Panc1 (cell line): ENCODE measurements at regions not wholly inside any gene's neighbourhood (a gene's known extent, or its start where the extent isn't known, plus 50 kb on each side); places are given as distances from the start of the nearest gene placed in this dataset.

Experiments used
- ATAC-seq: fragments of 200-7000 bp; cut with Tn5 transposase; 2 replicates; pipeline ENCODE4 v1.9.1; 2020; ENCODE audit warnings: mild to moderate bottlenecking, moderate library complexity
- BruUV-seq: library from RNA; stranded (reverse); fragments of 400-500 nt; replicated peaks from 2 replicates; lab custom pipeline; 2021; lab: Mats Ljungman, UMichigan
- CTCF ChIA-PET: fragments of 300-600 bp; sonication (Branson Sonifier 250); formaldehyde crosslinking; loops from one replicate; lab custom pipeline; 2022; ENCODE audit warnings: antibody characterized with exemption; lab: Charles Lee
- POLR2A ChIA-PET: fragments of 300-600 bp; sonication (Branson Sonifier 250); formaldehyde crosslinking; loops from one replicate; lab custom pipeline; 2022; ENCODE audit warnings: antibody characterized with exemption; lab: Charles Lee
- DNase-seq: peaks from one replicate; pipeline ENCODE4 v3.0.0-alpha.2; 2010; ENCODE audit warnings: low read depth, low spot score
- H3K27ac ChIP-seq: 2 replicates; pipeline ENCODE4 v1.5.1; 2011; ENCODE audit warnings: mild to moderate bottlenecking, low read length, inconsistent platforms
- H3K27me3 ChIP-seq: fragments of 200-500 bp; sonication (Bioruptor generic); 2 replicates; pipeline ENCODE4 v1.6.0; 2014; ENCODE audit warnings: low read length, inconsistent platforms; ENCODE audit not compliant: control insufficient read depth, insufficient read depth
- H3K36me3 ChIP-seq: fragments of 200-500 bp; sonication (Bioruptor generic); 2 replicates; pipeline ENCODE4 v1.5.1; 2014; ENCODE audit warnings: inconsistent platforms, mild to moderate bottlenecking, low read length, moderate library complexity; ENCODE audit not compliant: control insufficient read depth, insufficient read depth
- H3K4me1 ChIP-seq: 2 replicates; pipeline ENCODE4 v1.5.1; 2011; ENCODE audit warnings: inconsistent platforms, mild to moderate bottlenecking, low read length, moderate library complexity; ENCODE audit not compliant: control insufficient read depth, insufficient read depth
- H3K4me3 ChIP-seq, 2 experiments: 2 replicates each; pipeline ENCODE4 v1.5.1; 2011 to 2012; ENCODE audit warnings: low read depth in 2 of 2, low read length in 2 of 2, mild to moderate bottlenecking in 2 of 2, inconsistent platforms in 1 of 2, moderate library complexity in 1 of 2
- H3K9me3 ChIP-seq: fragments of 200-500 bp; sonication (Bioruptor generic); 2 replicates; pipeline ENCODE4 v1.5.1; 2014; ENCODE audit warnings: low read depth, mild to moderate bottlenecking, inconsistent platforms, low read length, moderate library complexity; ENCODE audit not compliant: control insufficient read depth, insufficient read depth
- CTCF ChIP-seq: fragments of 450-650 bp; IDR thresholded peaks from 2 replicates; pipeline ENCODE4 v1.5.1; 2017; ENCODE audit warnings: mild to moderate bottlenecking
- POLR2AphosphoS5 ChIP-seq: IDR thresholded peaks from 2 replicates; pipeline ENCODE4 v1.6.1; 2012; ENCODE audit warnings: mild to moderate bottlenecking, low read depth, low read length, moderate library complexity
- REST ChIP-seq, 2 experiments: IDR thresholded peaks; 2 replicates each; pipeline ENCODE4 v1.6.1; 2011 to 2012; ENCODE audit warnings: low read depth in 2 of 2, control low read depth in 1 of 2, low read length in 1 of 2, mild to moderate bottlenecking in 1 of 2, moderate library complexity in 1 of 2; ENCODE audit not compliant: insufficient read depth in 1 of 2
- SIN3A ChIP-seq: IDR thresholded peaks from 2 replicates; pipeline ENCODE4 v1.6.1; 2012; ENCODE audit warnings: low read depth, mild to moderate bottlenecking, low read length, moderate library complexity, borderline replicate concordance; ENCODE audit not compliant: insufficient read depth
- TCF7L2 ChIP-seq: IDR thresholded peaks from 2 replicates; pipeline ENCODE4 v1.6.1; 2011; ENCODE audit warnings: mild to moderate bottlenecking, low read depth, low read length, inconsistent platforms
- in situ Hi-C: cut with HindIII; loops from 2 replicates; pipeline ENCODE4 v1.10.0; 2016; ENCODE audit warnings: low sequenced_read_pairs, low pct_unique_long_range_greater_than_20kb
- intact Hi-C: fragments of 100-400 bp; cut with micrococcal nuclease; formaldehyde crosslinking; loops from one replicate; pipeline ENCODE4 v1.10.0; 2022; ENCODE audit not compliant: unreplicated experiment

- Histone ChIP-seq H3K36me3 (no peaks in the 10 kb centered on the region), H3K4me3 (no peak overlapping the region), H3K27me3 (no peaks in the 10 kb centered on the region), H3K4me1 (no peaks in the 10 kb centered on the region), H3K27ac (no peak overlapping the region), H3K9me3 (no peaks in the 10 kb centered on the region)
- no TSS peak for BruUV-seq
- DNase-seq, result no peak
- intact Hi-C loops (no loop called here), in situ Hi-C loops (no loop called here)
- ATAC-seq, result no peak
- ChIA-PET CTCF (no interaction called here), POLR2A (no interaction called here)
- no peak for TF ChIP-seq SIN3A
- no peak for TF ChIP-seq POLR2AphosphoS5
- TF ChIP-seq CTCF, result no peak
- TF ChIP-seq REST (IDR thresholded peaks at IDR 0.05; ENCODE audit: insufficient read depth in 1 of 2, low read depth in 2 of 2, low read length in 1 of 2), result no peak
- TF ChIP-seq TCF7L2, result no peak
Measured at GRCh38 chr9:78856144-78856543, 559.2 kb downstream of the PSAT1 start.

- H3K27me3 ChIP-seq, result no peaks in the 10 kb centered on the region
- no peaks in the 10 kb centered on the region for H3K36me3 ChIP-seq
- H3K4me1 ChIP-seq, result no peaks in the 10 kb centered on the region
- no peak overlapping the region for H3K27ac ChIP-seq
- TF ChIP-seq REST (IDR thresholded peaks at IDR 0.05; ENCODE audit: insufficient read depth in 1 of 2, low read depth in 2 of 2, low read length in 1 of 2) (no peak), CTCF (no peak), POLR2AphosphoS5 (no peak), SIN3A (no peak), TCF7L2 (no peak)
- ATAC-seq (no peak), DNase-seq (no peak)
- H3K4me3 ChIP-seq, result no peak overlapping the region
- in situ Hi-C loops, result no loop called here
- ChIA-PET CTCF (no interaction called here), POLR2A (no interaction called here)
- no peaks in the 10 kb centered on the region for H3K9me3 ChIP-seq
- intact Hi-C loops, result no loop called here
- BruUV-seq, result no TSS peak
Measured at GRCh38 chr9:78856781-78857180, 559.9 kb downstream of the PSAT1 start.
